DND-41 (cell line): ENCODE measurements at regions not wholly inside any gene's neighbourhood (a gene's known extent, or its start where the extent isn't known, plus 50 kb on each side); places are given as distances from the start of the nearest gene placed in this dataset.

Experiments used
- ATAC-seq: fragments of 200-7000 bp; cut with Tn5 transposase; 3 replicates; pipeline ENCODE4 v1.9.1; 2021; ENCODE audit warnings: low read depth; ENCODE audit not compliant: insufficient read depth
- DNase-seq: peaks from one replicate; pipeline ENCODE4 v3.0.0-alpha.2; 2020
- H2AFZ ChIP-seq: 2 replicates; pipeline ENCODE4 v1.6.0; 2012; ENCODE audit warnings: low read depth, low read length
- H3K27ac ChIP-seq: 2 replicates; pipeline ENCODE4 v1.5.1; 2012; ENCODE audit warnings: low read length, inconsistent platforms
- H3K27me3 ChIP-seq: fragments of 200-600 bp; sonication (generic); 2 replicates; pipeline ENCODE4 v1.6.0; 2012; ENCODE audit warnings: low read length, mild to moderate bottlenecking, inconsistent platforms; ENCODE audit not compliant: insufficient read depth, poor library complexity
- H3K36me3 ChIP-seq: 2 replicates; pipeline ENCODE4 v1.5.1; 2012; ENCODE audit warnings: low read length, inconsistent platforms; ENCODE audit not compliant: insufficient read depth
- H3K4me1 ChIP-seq: 2 replicates; pipeline ENCODE4 v1.5.1; 2012; ENCODE audit warnings: mild to moderate bottlenecking, low read length; ENCODE audit not compliant: insufficient read depth
- H3K4me2 ChIP-seq: 2 replicates; pipeline ENCODE4 v1.6.0; 2012; ENCODE audit warnings: mild to moderate bottlenecking, moderate library complexity, low read length, inconsistent platforms; ENCODE audit not compliant: insufficient read depth
- H3K4me3 ChIP-seq, 2 experiments: fragments of 200-600 bp in 1 of 2; shearing (Covaris generic) in 1 of 2; 2 replicates each; pipeline ENCODE4 v1.5.1; 2012 to 2016; ENCODE audit warnings: inconsistent platforms in 2 of 2, low read length in 2 of 2, mild to moderate bottlenecking in 2 of 2, low read depth in 1 of 2, moderate library complexity in 1 of 2
- H3K79me2 ChIP-seq: 2 replicates; pipeline ENCODE4 v1.6.0; 2012; ENCODE audit warnings: low read length, inconsistent platforms; ENCODE audit not compliant: insufficient read depth
- H3K9ac ChIP-seq: 2 replicates; pipeline ENCODE4 v1.6.0; 2012; ENCODE audit warnings: low read depth, mild to moderate bottlenecking, inconsistent platforms, low read length, moderate library complexity
- H3K9me3 ChIP-seq: 2 replicates; pipeline ENCODE4 v1.5.1; 2012; ENCODE audit warnings: low read length, moderate library complexity, mild to moderate bottlenecking, inconsistent platforms; ENCODE audit not compliant: insufficient read depth, severe bottlenecking
- H4K20me1 ChIP-seq: 2 replicates; pipeline ENCODE4 v1.6.0; 2012; ENCODE audit warnings: low read length; ENCODE audit not compliant: insufficient read depth
- EZH2 ChIP-seq: IDR thresholded peaks from 3 replicates; pipeline ENCODE4 v1.6.1; 2012; ENCODE audit warnings: borderline replicate concordance, low read depth, mild to moderate bottlenecking, moderate library complexity, low read length, inconsistent platforms; ENCODE audit not compliant: severe bottlenecking
- TF ChIP-seq, protein P1 (sequence below): IDR thresholded peaks from 2 replicates; pipeline ENCODE4 v1.5.1; 2012; ENCODE audit warnings: borderline replicate concordance, low read length, moderate library complexity, mild to moderate bottlenecking; ENCODE audit not compliant: poor library complexity, severe bottlenecking; ENCODE audit errors: extremely low read depth

DNA sequence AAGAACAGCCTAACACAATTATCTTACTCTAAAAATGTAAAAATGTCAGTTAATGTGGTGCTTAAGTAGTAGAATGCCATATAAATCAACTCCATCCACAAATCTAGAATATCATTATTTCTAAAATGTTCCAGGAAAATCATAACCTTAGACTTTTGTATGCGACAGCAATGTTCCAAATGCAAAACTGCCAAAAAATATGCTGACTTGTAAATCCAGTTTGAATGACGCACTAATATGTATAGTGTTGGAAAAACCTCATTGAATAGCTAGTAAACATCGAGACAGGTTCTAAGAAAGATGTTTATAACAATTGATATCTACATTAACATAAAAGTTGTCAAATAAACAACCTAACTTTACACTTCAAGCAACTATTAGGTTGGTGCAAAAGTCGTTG is 469.1 kb upstream of the PRICKLE1 start:
- Histone ChIP-seq H3K9ac (no peak overlapping the region), H3K36me3 (no peaks in the 10 kb centered on the region), H3K27ac (no peak overlapping the region), H3K79me2 (no peaks in the 10 kb centered on the region), H3K4me1 (no peaks in the 10 kb centered on the region), H2AFZ (no peak overlapping the region), H3K27me3 (no peaks in the 10 kb centered on the region), H4K20me1 (no peaks in the 10 kb centered on the region), H3K4me2 (no peak overlapping the region), H3K4me3 (no peak overlapping the region), H3K9me3 (no peaks in the 10 kb centered on the region)
- TF ChIP-seq EZH2: no peak
- TF ChIP-seq, protein P1, sequence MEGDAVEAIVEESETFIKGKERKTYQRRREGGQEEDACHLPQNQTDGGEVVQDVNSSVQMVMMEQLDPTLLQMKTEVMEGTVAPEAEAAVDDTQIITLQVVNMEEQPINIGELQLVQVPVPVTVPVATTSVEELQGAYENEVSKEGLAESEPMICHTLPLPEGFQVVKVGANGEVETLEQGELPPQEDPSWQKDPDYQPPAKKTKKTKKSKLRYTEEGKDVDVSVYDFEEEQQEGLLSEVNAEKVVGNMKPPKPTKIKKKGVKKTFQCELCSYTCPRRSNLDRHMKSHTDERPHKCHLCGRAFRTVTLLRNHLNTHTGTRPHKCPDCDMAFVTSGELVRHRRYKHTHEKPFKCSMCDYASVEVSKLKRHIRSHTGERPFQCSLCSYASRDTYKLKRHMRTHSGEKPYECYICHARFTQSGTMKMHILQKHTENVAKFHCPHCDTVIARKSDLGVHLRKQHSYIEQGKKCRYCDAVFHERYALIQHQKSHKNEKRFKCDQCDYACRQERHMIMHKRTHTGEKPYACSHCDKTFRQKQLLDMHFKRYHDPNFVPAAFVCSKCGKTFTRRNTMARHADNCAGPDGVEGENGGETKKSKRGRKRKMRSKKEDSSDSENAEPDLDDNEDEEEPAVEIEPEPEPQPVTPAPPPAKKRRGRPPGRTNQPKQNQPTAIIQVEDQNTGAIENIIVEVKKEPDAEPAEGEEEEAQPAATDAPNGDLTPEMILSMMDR: no peak
- no peak for DNase-seq
- no peak for ATAC-seq

DNA sequence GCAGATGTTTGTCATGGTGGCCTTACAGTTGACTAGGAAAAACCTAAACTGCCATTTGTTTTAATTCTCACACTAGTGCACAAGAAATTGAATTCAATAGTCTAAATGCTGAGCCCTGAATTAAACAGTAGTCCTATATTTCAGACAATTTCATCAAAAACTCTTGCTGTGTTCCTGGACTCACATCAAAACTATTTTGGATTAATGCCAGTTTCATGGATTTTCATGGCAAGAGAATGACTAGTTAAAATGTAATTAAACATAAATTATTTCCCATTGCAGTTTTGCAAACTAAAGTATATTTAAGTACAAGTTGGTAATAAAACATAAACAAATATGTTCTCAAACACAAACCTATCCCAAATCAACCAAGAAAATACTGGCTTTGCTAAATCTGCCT is 468.0 kb upstream of the PRICKLE1 start:
- Histone ChIP-seq H3K36me3 (no peaks in the 10 kb centered on the region), H3K27me3 (no peaks in the 10 kb centered on the region), H3K27ac (no peak overlapping the region), H2AFZ (no peak overlapping the region), H3K4me2 (no peak overlapping the region), H3K79me2 (no peaks in the 10 kb centered on the region), H4K20me1 (no peaks in the 10 kb centered on the region), H3K4me3 (no peak overlapping the region), H3K9me3 (no peaks in the 10 kb centered on the region), H3K4me1 (no peaks in the 10 kb centered on the region), H3K9ac (no peak overlapping the region)
- ATAC-seq: no peak
- no peak for DNase-seq
- TF ChIP-seq, protein P1: no peak
- TF ChIP-seq EZH2: no peak

DNA sequence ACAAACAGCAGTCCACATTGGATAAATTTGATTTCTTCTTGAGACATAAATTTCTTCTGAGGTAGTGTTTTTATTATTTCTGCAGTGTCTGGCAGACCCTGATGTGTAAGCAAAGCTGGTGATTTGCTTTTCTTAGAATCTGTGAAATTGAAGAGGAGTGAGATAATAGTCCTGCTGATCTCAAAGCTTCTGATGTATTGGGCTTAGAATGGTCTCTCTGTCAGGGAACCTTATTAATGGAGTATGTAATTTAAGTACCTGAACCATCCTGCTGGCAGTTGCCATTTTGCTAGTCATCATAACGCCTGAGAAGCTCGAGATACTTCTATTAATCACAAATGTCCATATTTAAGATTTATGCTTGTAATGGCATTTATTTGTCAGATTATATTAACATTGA is 464.5 kb upstream of the PRICKLE1 start:
- no peaks in the 10 kb centered on the region for H3K27me3 ChIP-seq
- H3K9ac ChIP-seq: no peak overlapping the region
- no peaks in the 10 kb centered on the region for H3K36me3 ChIP-seq
- H2AFZ ChIP-seq: no peak overlapping the region
- no peak for ATAC-seq
- TF ChIP-seq, protein P1: no peak
- TF ChIP-seq EZH2: no peak
- no peaks in the 10 kb centered on the region for H3K79me2 ChIP-seq
- H3K27ac ChIP-seq: no peak overlapping the region
- H3K9me3 ChIP-seq: no peaks in the 10 kb centered on the region
- H3K4me1 ChIP-seq: no peaks in the 10 kb centered on the region
- H3K4me2 ChIP-seq: no peak overlapping the region
- DNase-seq: no peak
- no peak overlapping the region for H3K4me3 ChIP-seq
- H4K20me1 ChIP-seq: no peaks in the 10 kb centered on the region

DNA sequence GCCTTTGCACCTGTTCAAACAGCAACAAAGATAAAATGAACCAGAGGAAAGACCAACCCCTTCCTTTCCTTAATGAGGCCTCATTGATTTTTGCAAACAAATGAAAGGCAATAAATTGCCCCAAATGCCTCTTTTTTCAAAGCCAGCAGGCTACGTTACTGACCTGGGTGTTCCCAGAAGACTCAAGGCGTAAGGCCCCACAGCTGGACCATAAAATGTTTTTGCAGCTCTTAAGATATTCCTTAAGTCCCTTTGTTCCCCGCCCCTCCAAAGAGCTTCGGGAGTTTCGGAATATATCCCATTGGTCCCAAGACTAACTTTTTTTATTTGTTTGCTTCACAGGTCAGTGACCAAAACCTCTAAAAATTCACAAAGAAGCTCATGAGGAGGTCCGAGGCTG is 462.9 kb upstream of the PRICKLE1 start:
- Histone ChIP-seq H3K4me3 (no peak overlapping the region), H3K27ac (no peak overlapping the region), H3K9ac (no peak overlapping the region), H3K4me1 (no peaks in the 10 kb centered on the region), H3K27me3 (no peaks in the 10 kb centered on the region), H2AFZ (no peak overlapping the region), H3K4me2 (no peak overlapping the region), H3K79me2 (no peaks in the 10 kb centered on the region), H3K9me3 (no peaks in the 10 kb centered on the region), H3K36me3 (no peaks in the 10 kb centered on the region), H4K20me1 (no peaks in the 10 kb centered on the region)
- no peak for DNase-seq
- TF ChIP-seq, protein P1: no peak
- TF ChIP-seq EZH2: no peak
- no peak for ATAC-seq
